SK-N-MC (cell line): ENCODE measurements at regions not wholly inside any gene's neighbourhood (a gene's known extent, or its start where the extent isn't known, plus 50 kb on each side); places are given as distances from the start of the nearest gene placed in this dataset.

Experiments used
- DNase-seq: peaks from one replicate; pipeline ENCODE4 v3.0.0-alpha.2; 2011; ENCODE audit warnings: low read depth, low spot score
- H3K27ac ChIP-seq: fragments of 200-600 bp; sonication (generic); 2 replicates; pipeline ENCODE4 v1.5.1; 2016; ENCODE audit warnings: mixed run types
- H3K36me3 ChIP-seq: fragments of 200-600 bp; sonication (generic); 2 replicates; pipeline ENCODE4 v1.6.1; 2017; ENCODE audit warnings: antibody characterized with exemption, low read length, mixed read lengths; ENCODE audit not compliant: insufficient read depth
- H3K4me3 ChIP-seq: fragments of 200-600 bp; sonication (generic); 2 replicates; pipeline ENCODE4 v1.5.1; 2016
- H3K9ac ChIP-seq: fragments of 200-600 bp; sonication (generic); 2 replicates; pipeline ENCODE4 v1.8.0; 2017; ENCODE audit warnings: mixed run types, mixed read lengths; ENCODE audit not compliant: insufficient read length
- H3K9me3 ChIP-seq: fragments of 200-600 bp; sonication (generic); 2 replicates; pipeline ENCODE4 v1.6.1; 2017; ENCODE audit warnings: low read depth, mild to moderate bottlenecking, antibody characterized with exemption, low read length, moderate library complexity, mixed read lengths
- EZH2 ChIP-seq: fragments of 200-600 bp; sonication (generic); IDR thresholded peaks from one replicate; pipeline ENCODE4 v1.6.1; 2017; ENCODE audit warnings: antibody characterized with exemption
- FOXP2 ChIP-seq: optimal IDR thresholded peaks from 2 replicates; pipeline ENCODE3; 2011; ENCODE audit warnings: mild to moderate bottlenecking, moderate library complexity; ENCODE audit not compliant: insufficient read depth; ENCODE audit errors: extremely low read length, control extremely low read depth
- POLR2AphosphoS5 ChIP-seq: IDR thresholded peaks from 2 replicates; pipeline ENCODE4 v1.6.1; 2012; ENCODE audit warnings: mild to moderate bottlenecking, low read depth, low read length, borderline replicate concordance

DNA sequence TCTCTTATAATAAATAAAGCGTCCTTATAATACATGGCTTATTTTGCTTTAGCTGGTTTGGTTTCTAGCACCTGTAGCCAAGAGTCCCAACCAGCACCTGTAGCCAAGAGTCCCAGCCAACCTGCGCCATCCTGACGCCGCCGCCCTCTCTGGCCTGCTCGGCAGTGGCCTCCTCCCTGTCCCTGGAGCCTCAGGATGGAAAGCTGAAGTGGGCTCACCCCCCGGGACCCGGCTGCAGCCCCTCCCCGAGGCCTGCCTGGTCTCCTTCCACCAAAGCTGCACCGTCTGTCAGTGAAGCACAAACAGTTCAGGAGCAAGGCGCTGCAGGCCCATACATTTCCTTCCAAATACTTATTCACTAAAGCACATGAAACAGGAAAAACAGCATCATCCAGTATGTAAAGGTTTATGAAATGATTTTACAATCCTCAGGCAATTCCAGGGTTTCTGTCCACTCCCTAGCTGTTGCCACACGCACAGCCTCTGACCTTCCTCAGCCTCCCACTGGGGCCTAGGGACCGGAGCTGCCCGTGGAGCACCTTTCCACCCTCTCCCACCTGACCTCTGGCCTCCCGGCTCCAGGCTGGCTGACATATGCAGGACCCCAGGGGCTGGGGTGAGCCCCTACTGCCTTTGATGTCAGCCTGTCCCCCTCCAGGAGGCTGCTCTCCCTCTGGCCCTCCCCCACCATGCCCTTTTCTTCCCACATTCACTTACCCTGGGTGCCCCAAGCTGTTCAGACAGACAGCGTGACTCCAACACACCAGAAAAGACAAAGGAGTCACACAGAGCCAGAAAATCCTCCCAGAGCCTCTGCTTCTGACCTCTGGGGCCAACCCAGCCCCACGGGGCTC is 149.6 kb upstream of the PPP2R2D start:
- no peak overlapping the region for H3K9ac ChIP-seq
- DNase-seq = no peak
- H3K9me3 ChIP-seq = no peaks in the 10 kb centered on the region
- H3K27ac ChIP-seq = no peak overlapping the region
- H3K36me3 ChIP-seq = no peaks in the 10 kb centered on the region
- TF ChIP-seq POLR2AphosphoS5 = no peak
- no peak for TF ChIP-seq EZH2
- TF ChIP-seq FOXP2 = no peak
- no peak overlapping the region for H3K4me3 ChIP-seq

DNA sequence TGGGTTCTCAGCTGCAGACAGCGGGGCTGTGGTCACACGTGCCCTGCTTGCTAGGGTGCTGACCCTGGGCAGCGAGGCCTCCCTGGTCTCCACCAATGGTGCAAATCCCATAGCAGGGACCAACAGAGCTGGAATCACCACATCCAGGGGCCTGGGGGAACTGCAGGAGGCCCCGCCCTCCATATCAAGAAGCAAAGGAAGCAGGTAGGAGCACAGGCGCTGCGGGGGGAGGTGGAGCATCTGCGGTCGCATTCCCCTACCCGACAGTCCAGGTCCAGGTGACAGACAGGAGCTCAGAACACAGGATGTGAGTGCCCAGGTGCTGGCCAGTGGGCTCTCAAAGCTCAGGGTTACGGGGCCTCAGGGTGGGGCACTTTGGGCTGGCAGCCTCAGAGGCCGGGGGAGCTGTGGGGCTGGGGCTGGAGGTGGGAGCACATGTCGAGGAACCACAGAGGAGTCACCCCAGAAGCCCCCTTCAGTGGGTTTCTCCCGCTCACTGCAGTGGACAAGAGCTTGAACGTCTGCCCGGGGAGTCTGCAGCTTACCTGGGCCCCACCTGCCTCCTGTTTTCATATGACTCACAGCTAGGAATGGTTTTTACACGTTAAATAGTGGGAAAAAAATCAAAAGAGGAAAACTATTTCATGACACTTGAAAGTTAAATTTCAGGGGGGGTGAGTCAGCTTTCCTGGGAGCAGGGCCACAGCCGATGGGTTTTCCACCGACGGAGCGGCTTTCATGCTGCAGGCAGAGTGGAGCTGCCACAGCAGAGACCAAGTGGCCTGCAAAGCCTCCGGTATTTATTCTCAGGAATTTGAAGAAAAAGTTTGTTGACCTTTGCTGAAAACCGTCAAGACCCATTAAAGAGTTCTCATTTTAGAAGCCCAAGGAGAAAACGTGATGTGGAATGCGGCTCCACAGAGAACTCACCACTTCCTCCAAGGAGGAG is 148.7 kb upstream of the PPP2R2D start:
- no peak overlapping the region for H3K27ac ChIP-seq
- DNase-seq = no peak
- H3K36me3 ChIP-seq = no peaks in the 10 kb centered on the region
- H3K9ac ChIP-seq = no peak overlapping the region
- TF ChIP-seq FOXP2 = no peak
- TF ChIP-seq POLR2AphosphoS5 = no peak
- no peak for TF ChIP-seq EZH2
- H3K9me3 ChIP-seq = no peaks in the 10 kb centered on the region
- no peak overlapping the region for H3K4me3 ChIP-seq

DNA sequence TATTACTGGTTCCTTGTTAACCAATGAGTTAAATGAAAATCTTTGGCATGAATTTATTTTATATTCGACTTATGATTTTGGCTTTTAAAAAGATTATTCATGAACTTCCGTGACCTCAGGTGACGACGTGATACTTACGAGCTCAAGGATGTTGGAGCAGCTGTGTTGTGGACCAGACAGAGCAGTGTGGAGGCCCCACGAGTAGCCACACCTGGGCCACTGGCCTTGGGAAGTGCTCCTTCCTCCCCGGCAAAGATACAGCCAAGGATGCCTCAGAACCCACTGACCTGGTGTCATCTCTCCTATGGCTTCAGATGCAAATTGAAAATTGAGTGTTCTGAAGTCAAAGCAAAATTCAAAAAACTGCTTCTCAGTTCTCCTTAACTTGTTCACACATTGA is 147.5 kb upstream of the PPP2R2D start:
- DNase-seq = no peak
- Histone ChIP-seq H3K9me3 (no peaks in the 10 kb centered on the region), H3K4me3 (no peak overlapping the region), H3K36me3 (no peaks in the 10 kb centered on the region), H3K27ac (no peak overlapping the region), H3K9ac (no peak overlapping the region)
- TF ChIP-seq FOXP2 (no peak), EZH2 (no peak), POLR2AphosphoS5 (no peak)

DNA sequence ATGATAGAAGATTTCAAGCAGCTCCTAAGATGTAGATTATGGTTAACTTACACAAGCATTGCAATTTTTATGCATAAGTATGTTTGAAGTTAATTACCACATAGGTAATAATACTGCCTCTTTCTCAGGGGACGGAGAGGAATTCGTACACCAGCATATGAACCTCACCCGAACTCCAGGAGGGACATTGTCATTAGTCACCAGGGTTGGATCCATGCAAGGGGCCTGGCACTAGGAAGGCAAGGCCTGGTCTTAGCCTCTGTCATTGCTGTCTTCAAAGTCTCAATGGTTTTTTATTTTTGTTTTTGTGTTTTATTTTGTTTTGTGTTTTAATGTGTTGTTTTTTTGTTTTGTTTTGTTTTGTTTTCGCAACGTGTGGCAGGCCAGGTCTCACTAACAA is 145.6 kb upstream of the PPP2R2D start:
- Histone ChIP-seq H3K27ac (no peak overlapping the region), H3K4me3 (no peak overlapping the region), H3K9ac (no peak overlapping the region), H3K9me3 (no peaks in the 10 kb centered on the region), H3K36me3 (no peaks in the 10 kb centered on the region)
- no peak for DNase-seq
- TF ChIP-seq EZH2 (no peak), POLR2AphosphoS5 (no peak), FOXP2 (no peak)

DNA sequence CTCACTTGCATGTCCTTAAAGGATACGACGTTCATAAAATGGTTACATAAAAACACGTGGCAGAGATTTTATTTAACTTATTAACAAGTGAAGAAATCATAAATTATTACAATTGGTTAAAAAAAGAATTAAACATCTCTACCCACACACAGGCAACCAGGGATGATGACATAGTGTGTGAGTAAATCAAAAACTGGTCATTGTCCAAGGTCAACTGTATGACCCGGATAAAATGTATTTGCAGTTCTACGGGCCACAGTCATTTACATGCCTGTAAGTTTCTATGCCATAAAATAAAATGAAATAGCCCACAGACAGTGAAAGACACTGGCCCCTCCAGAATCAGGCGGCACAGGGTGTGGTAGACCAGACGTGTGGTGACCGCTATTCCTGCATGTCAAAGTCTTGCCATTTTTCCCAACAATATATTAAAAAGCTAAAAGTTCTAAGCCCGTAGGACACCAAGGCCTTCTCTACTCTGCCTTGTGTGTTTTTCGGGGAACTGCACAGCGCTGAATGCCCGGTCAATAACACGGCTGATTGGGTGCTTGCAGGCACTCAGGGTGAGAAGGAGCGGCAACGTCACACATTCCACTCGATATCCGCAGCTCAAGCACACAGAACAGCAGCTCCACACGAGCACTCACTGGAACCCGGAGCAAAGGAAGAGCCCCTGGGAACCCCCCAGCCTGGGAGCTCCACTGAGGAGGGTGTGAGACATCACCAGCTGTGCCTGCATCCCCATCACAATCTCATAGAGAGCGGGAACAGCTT is 143.3 kb upstream of the PPP2R2D start:
- H3K36me3 ChIP-seq = no peaks in the 10 kb centered on the region
- DNase-seq = no peak
- no peak for TF ChIP-seq FOXP2
- TF ChIP-seq EZH2 = no peak
- no peak for TF ChIP-seq POLR2AphosphoS5
- H3K27ac ChIP-seq = no peak overlapping the region
- H3K9ac ChIP-seq = no peak overlapping the region
- no peak overlapping the region for H3K4me3 ChIP-seq
- H3K9me3 ChIP-seq = no peaks in the 10 kb centered on the region

DNA sequence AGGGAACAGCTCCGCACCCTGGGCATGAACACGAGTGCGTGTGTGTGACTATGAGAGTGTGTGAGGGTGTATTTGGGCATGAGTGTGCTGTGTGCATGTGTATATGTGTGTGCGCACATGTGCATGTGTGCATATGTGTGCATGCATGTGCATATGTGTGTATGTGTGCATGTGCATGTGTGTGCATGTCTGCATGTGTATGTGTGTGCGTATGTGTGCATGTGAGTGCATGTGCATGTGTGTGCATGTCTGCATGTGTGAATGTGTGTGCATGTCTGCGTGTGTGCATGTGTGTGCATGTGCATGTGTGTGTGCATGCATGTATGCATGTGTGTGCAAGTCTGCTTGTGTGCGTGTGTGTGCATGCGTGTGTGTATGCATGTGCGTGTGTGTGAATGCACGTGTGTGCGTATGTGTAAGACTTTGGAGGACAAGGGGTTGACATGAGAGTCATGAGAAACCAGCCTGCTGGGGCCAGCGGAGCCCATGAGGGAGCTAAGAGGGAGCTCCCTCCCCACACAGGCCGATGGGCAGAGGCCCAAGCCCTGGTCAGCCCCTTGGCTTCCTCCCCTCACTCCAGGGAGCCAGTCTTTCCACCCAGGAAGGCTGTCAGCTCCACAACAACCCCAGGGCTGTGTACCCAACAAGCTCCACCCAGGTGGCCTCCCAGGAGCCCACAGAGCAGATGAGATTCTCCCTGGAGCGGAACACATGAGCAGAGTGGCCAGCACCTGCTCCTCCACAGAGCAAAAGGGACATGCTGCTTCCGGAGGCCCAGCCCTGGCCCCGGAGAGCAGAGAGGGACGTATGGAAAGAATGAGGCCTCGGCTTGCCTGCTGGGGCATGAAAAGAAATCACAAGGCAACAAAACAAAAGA is 142.5 kb upstream of the PPP2R2D start:
- Histone ChIP-seq H3K9ac (no peak overlapping the region), H3K27ac (no peak overlapping the region), H3K4me3 (no peak overlapping the region), H3K9me3 (no peaks in the 10 kb centered on the region), H3K36me3 (no peaks in the 10 kb centered on the region)
- TF ChIP-seq POLR2AphosphoS5 (no peak), FOXP2 (no peak), EZH2 (no peak)
- DNase-seq = no peak

DNA sequence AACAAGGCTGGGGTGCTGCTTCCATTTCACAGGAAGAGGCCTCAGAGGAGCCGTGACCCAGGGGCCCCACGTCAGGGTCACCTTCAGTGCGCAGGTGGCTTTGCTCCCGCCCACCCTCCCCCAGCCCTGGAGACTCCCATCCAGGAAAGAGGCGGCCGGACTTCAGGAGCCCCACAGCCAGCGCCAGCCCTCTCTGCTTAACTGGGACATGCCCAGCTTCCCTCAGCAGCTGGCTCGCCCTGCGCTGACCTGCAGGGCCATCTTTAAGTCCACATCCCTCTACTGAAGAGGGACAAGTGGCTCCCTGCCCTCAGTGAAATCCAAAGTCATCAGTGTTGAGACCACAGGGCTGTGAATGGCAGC is 141.9 kb upstream of the PPP2R2D start:
- no peak for DNase-seq
- Histone ChIP-seq H3K27ac (no peak overlapping the region), H3K36me3 (no peaks in the 10 kb centered on the region), H3K9ac (no peak overlapping the region), H3K4me3 (no peak overlapping the region), H3K9me3 (no peaks in the 10 kb centered on the region)
- TF ChIP-seq POLR2AphosphoS5 (no peak), FOXP2 (no peak), EZH2 (no peak)

DNA sequence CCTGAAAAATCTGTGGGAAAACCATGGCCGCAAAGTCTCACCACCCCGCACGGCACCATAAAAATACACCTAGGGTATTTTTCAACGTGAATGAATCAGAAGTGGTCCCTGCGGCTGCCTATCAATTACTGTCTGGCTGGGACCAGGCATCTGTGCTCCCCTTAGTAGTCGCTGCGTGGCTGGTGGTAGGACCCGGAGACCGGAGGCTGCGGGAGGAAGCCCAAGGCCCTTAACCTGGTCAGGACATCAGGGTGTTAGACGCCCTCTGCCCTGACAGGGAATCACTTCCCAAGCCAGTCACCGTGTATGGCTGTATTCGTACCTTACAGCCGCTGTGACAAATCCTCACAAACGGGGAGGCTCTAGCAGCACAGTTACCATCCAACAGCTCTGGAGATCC is 141.5 kb upstream of the PPP2R2D start:
- no peaks in the 10 kb centered on the region for H3K36me3 ChIP-seq
- no peak overlapping the region for H3K4me3 ChIP-seq
- no peak for TF ChIP-seq FOXP2
- no peak for TF ChIP-seq POLR2AphosphoS5
- no peak for TF ChIP-seq EZH2
- no peak overlapping the region for H3K27ac ChIP-seq
- H3K9me3 ChIP-seq = no peaks in the 10 kb centered on the region
- no peak for DNase-seq
- H3K9ac ChIP-seq = no peak overlapping the region
